ENCODE measurements at regions not wholly inside any gene's neighbourhood (a gene's known extent, or its start where the extent isn't known, plus 50 kb on each side); places are given as distances from the start of the nearest gene placed in this dataset.

DNA sequence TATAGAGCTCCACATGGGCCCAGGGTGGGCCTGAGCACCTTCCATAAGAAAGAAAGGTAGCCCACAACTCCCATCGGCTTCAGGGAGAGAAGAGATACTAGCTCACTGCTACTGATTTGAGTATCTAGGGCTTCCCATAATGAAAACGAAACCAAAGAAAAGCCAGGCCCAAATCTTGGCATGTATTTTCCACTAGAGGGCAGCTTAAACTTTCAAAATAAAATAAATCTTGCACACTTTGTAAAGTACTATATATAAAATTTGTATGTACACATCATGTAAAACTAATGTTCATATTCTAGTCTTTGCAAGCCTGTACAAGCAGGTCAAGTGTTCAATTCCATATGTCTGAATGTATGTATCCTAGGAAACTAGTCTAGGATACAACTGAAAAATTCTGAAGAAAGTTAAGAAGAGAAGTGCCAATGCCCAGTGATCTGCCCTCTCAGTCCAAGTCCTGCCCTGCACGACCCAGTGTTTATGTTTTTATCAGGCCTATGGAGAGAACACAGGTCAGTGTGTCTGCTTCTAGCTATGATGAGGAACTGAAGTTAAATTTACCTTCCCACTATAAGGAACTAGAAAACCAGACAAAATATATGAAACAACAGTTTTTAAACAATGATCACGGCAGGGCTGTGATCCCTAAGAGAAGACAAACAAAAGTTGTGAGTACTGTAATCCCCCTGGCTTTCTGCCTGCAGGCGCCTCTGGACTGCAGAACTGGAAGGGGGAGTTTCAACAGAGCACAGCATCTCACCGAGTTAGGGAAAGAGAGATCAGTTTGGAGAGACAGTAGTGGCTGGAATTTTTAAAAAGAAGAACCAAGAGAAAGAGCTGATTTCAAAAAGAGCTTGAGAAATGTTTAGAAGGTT, 475.7 kb downstream of the UQCRFS1 start:
- H3K4me1 ChIP-seq (ENCODE audit: control insufficient read depth, insufficient read depth, low read length): no peaks in the 10 kb centered on the region
- H3K27ac ChIP-seq (ENCODE audit: extremely low read depth, low read depth, low read length): no peak overlapping the region
- CTCF ChIA-PET: interaction anchor here (0.5 to 6.3 kb wide), 65 partner anchors 9 to 860 kb away, joined by 3 to 263 read pairs (median 4); no protein-coding TSS in a partner anchor
- POLR2A ChIA-PET: interaction anchor here (1.0 kb wide), 1 partner anchor 10 kb away, joined by 9 read pairs; no protein-coding TSS in a partner anchor
- H3K36me3 ChIP-seq (ENCODE audit: control insufficient read depth in 2 of 2, insufficient read depth in 1 of 2, low read length in 2 of 2): no peaks in the 10 kb centered on the region; a peak in 1 of 3 replicates
- H3K9me3 ChIP-seq (ENCODE audit: control insufficient read depth, insufficient read depth, low read depth, low read length): peaks cover 7% of the 10 kb centered on the region
- no peak overlapping the region for H3K4me3 ChIP-seq (ENCODE audit: low read depth, low read length)
- TF ChIP-seq ZNF473 (tag by site-specific recombination; IDR thresholded peaks at IDR 0.05): no peak
- TF ChIP-seq ZBTB1 (tag by site-specific recombination; IDR thresholded peaks at IDR 0.05): no peak
- TF ChIP-seq ZNF747 (tag by site-specific recombination; IDR thresholded peaks at IDR 0.05): no peak
- TF ChIP-seq TCF7L2 (IDR thresholded peaks at IDR 0.05; ENCODE audit: borderline replicate concordance, low read depth, low read length): no peak
- no peak for TF ChIP-seq ZIC2 (tag by site-specific recombination; IDR thresholded peaks at IDR 0.05)
- TF ChIP-seq MEIS1 (CRISPR knock-in tag; IDR thresholded peaks at IDR 0.05; ENCODE audit: borderline replicate concordance): no peak
- no peak for TF ChIP-seq ZNF37A (tag by site-specific recombination; IDR thresholded peaks at IDR 0.05)
- TF ChIP-seq, protein P1, sequence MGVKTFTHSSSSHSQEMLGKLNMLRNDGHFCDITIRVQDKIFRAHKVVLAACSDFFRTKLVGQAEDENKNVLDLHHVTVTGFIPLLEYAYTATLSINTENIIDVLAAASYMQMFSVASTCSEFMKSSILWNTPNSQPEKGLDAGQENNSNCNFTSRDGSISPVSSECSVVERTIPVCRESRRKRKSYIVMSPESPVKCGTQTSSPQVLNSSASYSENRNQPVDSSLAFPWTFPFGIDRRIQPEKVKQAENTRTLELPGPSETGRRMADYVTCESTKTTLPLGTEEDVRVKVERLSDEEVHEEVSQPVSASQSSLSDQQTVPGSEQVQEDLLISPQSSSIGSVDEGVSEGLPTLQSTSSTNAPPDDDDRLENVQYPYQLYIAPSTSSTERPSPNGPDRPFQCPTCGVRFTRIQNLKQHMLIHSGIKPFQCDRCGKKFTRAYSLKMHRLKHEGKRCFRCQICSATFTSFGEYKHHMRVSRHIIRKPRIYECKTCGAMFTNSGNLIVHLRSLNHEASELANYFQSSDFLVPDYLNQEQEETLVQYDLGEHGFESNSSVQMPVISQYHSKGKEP (tag by site-specific recombination; IDR thresholded peaks at IDR 0.05): no peak
- no peak for TF ChIP-seq ZNF610 (tag by site-specific recombination; IDR thresholded peaks at IDR 0.05; ENCODE audit: borderline replicate concordance)
- TF ChIP-seq ZNF555 (tag by site-specific recombination; conservative IDR thresholded peaks at IDR 0.05): no peak
- TF ChIP-seq ZNF777 (tag by site-specific recombination; IDR thresholded peaks at IDR 0.05; ENCODE audit: borderline replicate concordance): no peak
- no peak for TF ChIP-seq ZNF600 (tag by site-specific recombination; IDR thresholded peaks at IDR 0.05)
- TF ChIP-seq, protein P2, sequence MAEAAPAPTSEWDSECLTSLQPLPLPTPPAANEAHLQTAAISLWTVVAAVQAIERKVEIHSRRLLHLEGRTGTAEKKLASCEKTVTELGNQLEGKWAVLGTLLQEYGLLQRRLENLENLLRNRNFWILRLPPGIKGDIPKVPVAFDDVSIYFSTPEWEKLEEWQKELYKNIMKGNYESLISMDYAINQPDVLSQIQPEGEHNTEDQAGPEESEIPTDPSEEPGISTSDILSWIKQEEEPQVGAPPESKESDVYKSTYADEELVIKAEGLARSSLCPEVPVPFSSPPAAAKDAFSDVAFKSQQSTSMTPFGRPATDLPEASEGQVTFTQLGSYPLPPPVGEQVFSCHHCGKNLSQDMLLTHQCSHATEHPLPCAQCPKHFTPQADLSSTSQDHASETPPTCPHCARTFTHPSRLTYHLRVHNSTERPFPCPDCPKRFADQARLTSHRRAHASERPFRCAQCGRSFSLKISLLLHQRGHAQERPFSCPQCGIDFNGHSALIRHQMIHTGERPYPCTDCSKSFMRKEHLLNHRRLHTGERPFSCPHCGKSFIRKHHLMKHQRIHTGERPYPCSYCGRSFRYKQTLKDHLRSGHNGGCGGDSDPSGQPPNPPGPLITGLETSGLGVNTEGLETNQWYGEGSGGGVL (tag by site-specific recombination; IDR thresholded peaks at IDR 0.05): no peak
- TF ChIP-seq ZFHX2 (tag by site-specific recombination; conservative IDR thresholded peaks at IDR 0.05): no peak
- no peak for TF ChIP-seq KLF9 (tag by site-specific recombination; IDR thresholded peaks at IDR 0.05; ENCODE audit: low read depth)
- no peak for TF ChIP-seq KLF16 (tag by site-specific recombination; IDR thresholded peaks at IDR 0.05)
- no peak for TF ChIP-seq ZSCAN23 (tag by site-specific recombination; IDR thresholded peaks at IDR 0.05)
- TF ChIP-seq ZNF112 (tag by site-specific recombination; IDR thresholded peaks at IDR 0.05): no peak
- TF ChIP-seq ZNF623 (tag by site-specific recombination; IDR thresholded peaks at IDR 0.05): no peak
- no peak for TF ChIP-seq ZNF23 (tag by site-specific recombination; IDR thresholded peaks at IDR 0.05; ENCODE audit: borderline replicate concordance)
- TF ChIP-seq, protein P3, sequence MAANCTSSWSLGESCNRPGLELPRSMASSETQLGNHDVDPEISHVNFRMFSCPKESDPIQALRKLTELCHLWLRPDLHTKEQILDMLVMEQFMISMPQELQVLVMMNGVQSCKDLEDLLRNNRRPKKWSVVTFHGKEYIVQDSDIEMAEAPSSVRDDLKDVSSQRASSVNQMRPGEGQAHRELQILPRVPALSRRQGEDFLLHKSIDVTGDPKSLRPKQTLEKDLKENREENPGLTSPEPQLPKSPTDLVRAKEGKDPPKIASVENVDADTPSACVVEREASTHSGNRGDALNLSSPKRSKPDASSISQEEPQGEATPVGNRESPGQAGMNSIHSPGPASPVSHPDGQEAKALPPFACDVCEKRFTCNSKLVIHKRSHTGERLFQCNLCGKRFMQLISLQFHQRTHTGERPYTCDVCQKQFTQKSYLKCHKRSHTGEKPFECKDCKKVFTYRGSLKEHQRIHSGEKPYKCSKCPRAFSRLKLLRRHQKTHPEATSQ (tag by site-specific recombination; IDR thresholded peaks at IDR 0.05): no peak
- TF ChIP-seq ZNF2 (tag by site-specific recombination; IDR thresholded peaks at IDR 0.05): peak; percentile 61; the same call in 1 of the 2 replicates
- no peak for TF ChIP-seq ZNF121 (tag by site-specific recombination; IDR thresholded peaks at IDR 0.05)
- no peak for TF ChIP-seq ZNF423 (tag by site-specific recombination; IDR thresholded peaks at IDR 0.05)
- TF ChIP-seq ZNF133 (tag by site-specific recombination; IDR thresholded peaks at IDR 0.05): no peak
- TF ChIP-seq ZNF654 (tag by site-specific recombination; IDR thresholded peaks at IDR 0.05; ENCODE audit: low read depth): peak; percentile 93
- TF ChIP-seq ZNF776 (tag by site-specific recombination; IDR thresholded peaks at IDR 0.05; ENCODE audit: borderline replicate concordance): no peak
- no peak for TF ChIP-seq ZNF155 (tag by site-specific recombination; IDR thresholded peaks at IDR 0.05)
- no peak for TF ChIP-seq ZSCAN16 (tag by site-specific recombination; IDR thresholded peaks at IDR 0.05)
- TF ChIP-seq, protein P4, sequence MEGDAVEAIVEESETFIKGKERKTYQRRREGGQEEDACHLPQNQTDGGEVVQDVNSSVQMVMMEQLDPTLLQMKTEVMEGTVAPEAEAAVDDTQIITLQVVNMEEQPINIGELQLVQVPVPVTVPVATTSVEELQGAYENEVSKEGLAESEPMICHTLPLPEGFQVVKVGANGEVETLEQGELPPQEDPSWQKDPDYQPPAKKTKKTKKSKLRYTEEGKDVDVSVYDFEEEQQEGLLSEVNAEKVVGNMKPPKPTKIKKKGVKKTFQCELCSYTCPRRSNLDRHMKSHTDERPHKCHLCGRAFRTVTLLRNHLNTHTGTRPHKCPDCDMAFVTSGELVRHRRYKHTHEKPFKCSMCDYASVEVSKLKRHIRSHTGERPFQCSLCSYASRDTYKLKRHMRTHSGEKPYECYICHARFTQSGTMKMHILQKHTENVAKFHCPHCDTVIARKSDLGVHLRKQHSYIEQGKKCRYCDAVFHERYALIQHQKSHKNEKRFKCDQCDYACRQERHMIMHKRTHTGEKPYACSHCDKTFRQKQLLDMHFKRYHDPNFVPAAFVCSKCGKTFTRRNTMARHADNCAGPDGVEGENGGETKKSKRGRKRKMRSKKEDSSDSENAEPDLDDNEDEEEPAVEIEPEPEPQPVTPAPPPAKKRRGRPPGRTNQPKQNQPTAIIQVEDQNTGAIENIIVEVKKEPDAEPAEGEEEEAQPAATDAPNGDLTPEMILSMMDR (tag by site-specific recombination; IDR thresholded peaks at IDR 0.05): 0 out of 2 replicates have a peak, but pooled peaks have one; percentile 39
- no peak for TF ChIP-seq ZNF211 (tag by site-specific recombination; IDR thresholded peaks at IDR 0.05; ENCODE audit: low read depth)
- peak; percentile 15 for TF ChIP-seq ZNF529 (tag by site-specific recombination; IDR thresholded peaks at IDR 0.05; ENCODE audit: insufficient replicate concordance)
- TF ChIP-seq ZNF660 (tag by site-specific recombination; IDR thresholded peaks at IDR 0.05): peak; percentile 75; the same call in 1 of the 2 replicates
